Fibroblast of the conjunctiva (primary cell): ENCODE measurements at regions not wholly inside any gene's neighbourhood (a gene's known extent, or its start where the extent isn't known, plus 50 kb on each side); places are given as distances from the start of the nearest gene placed in this dataset.

Experiments
- DNase-seq: peaks from one replicate; pipeline ENCODE4 v3.0.0-alpha.2; 2010; ENCODE audit warnings: low read depth

GRCh38 chr12:23472329-23472971 lies 477.0 kb downstream of the SOX5 start:
- DNase-seq = no peak

- no peak for DNase-seq
Measured at GRCh38 chr12:23473071-23473470, 476.4 kb downstream of the SOX5 start.

GRCh38 chr12:23474438-23474976 lies 475.0 kb downstream of the SOX5 start:
- DNase-seq = no peak
